IPS-15b (cell line): ENCODE measurements at regions not wholly inside any gene's neighbourhood (a gene's known extent, or its start where the extent isn't known, plus 50 kb on each side); places are given as distances from the start of the nearest gene placed in this dataset.

Experiments
- H3K27me3 ChIP-seq: one replicate; pipeline ENCODE4 v1.6.1; 2013; ENCODE audit warnings: low read length; ENCODE audit not compliant: control insufficient read depth, insufficient read depth
- H3K36me3 ChIP-seq: one replicate; pipeline ENCODE4 v1.6.1; 2013; ENCODE audit warnings: low read length; ENCODE audit not compliant: control insufficient read depth, insufficient read depth
- H3K4me1 ChIP-seq: one replicate; pipeline ENCODE4 v1.6.1; 2013; ENCODE audit warnings: mild to moderate bottlenecking, low read length; ENCODE audit not compliant: control insufficient read depth, insufficient read depth
- H3K4me3 ChIP-seq: one replicate; pipeline ENCODE4 v1.5.1; 2013; ENCODE audit warnings: low read depth, low read length
- H3K9ac ChIP-seq: one replicate; pipeline ENCODE4 v1.6.1; 2013; ENCODE audit warnings: low read depth, mild to moderate bottlenecking, low read length
- H3K9me3 ChIP-seq: one replicate; pipeline ENCODE4 v1.6.1; 2013; ENCODE audit warnings: mild to moderate bottlenecking, low read length; ENCODE audit not compliant: control insufficient read depth, insufficient read depth

DNA sequence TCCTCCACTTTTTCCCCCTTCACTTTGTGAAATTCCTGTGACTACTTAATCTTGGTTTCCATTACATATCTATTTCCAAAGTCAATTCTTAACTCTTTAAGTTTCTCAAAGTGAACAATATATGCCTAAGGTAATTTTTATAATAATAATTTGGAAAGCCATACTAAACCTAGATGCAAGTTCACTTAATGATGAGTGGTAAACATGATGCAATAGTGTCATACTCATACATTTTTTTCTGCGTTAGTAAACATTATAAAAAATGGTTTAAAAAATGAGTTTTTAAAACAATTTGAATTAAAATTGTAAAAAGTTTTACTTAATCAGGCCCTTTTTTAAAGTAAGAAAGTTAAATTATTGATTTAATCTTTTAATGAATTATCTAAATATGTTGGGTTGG, 659.4 kb upstream of the FZD8 start:
- Histone ChIP-seq H3K27me3 (no peaks in the 10 kb centered on the region), H3K9ac (no peak overlapping the region), H3K36me3 (no peaks in the 10 kb centered on the region), H3K4me1 (no peaks in the 10 kb centered on the region), H3K4me3 (no peak overlapping the region), H3K9me3 (no peaks in the 10 kb centered on the region)

DNA sequence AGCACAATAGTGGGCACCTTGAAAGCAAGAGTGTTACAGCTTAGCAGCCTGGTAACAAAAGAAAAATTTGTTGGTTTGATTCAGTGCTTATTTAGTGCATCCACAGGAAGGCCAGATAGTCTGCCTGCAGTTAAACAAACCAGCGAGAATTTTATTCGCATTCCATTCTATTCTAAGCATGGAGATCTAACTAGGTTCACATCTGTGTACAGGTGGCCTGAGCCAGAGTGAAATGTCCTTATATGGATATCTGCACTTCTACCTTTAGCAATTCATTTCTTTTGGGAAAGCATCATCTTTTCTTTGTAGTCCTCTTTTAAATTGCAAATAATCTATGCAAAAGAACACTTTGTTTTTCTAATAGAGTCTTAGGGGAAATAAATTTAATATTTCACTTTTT, 659.0 kb upstream of the FZD8 start:
- H3K9me3 ChIP-seq = no peaks in the 10 kb centered on the region
- H3K27me3 ChIP-seq = no peaks in the 10 kb centered on the region
- H3K4me3 ChIP-seq = no peak overlapping the region
- no peak overlapping the region for H3K9ac ChIP-seq
- H3K4me1 ChIP-seq = no peaks in the 10 kb centered on the region
- no peaks in the 10 kb centered on the region for H3K36me3 ChIP-seq

DNA sequence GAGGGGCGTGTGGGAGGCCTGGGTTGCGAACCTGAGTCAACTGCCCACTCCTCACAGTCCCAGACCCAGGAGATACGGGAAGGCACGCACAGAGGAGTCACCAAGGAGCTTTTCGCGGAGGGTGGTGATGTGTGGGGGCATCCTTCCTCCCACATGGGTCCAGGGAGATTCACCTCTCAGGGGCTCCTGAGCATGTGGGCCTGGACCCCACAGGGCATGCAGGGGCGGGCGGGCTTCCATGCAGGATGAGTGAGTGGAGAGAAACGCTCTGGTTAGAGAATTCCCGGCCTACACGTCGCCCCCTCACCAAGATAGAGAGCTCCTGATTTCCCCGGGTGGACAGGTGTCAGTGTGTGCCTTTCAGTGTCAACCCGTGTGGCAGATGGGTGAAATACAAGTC, 641.7 kb upstream of the FZD8 start:
- Histone ChIP-seq H3K4me1 (no peaks in the 10 kb centered on the region), H3K27me3 (no peaks in the 10 kb centered on the region), H3K4me3 (no peak overlapping the region), H3K9ac (no peak overlapping the region), H3K9me3 (no peaks in the 10 kb centered on the region), H3K36me3 (no peaks in the 10 kb centered on the region)

DNA sequence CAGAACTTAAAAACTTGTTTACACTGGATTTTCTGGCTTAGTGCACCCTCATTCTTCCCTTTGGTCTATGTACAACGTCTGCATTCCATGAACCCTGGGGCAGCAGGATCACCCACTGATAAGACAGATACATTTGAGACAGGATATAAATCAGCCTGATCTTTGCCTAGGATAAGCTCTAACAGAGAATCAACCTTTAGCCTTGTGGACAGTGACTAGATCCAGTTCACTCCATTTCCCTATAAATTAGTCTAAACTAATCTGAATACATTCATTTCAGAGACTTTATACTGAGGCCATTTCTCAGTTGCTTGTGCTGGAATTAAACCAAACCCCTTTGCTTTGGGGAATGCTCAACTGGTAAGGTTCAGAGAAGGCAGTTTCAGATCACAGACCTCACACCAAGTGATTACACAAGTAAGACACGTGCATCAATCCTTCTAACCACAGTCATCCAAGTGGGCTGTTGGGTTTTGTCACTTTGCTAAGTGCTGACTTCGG, 639.8 kb upstream of the FZD8 start:
- Histone ChIP-seq H3K27me3 (no peaks in the 10 kb centered on the region), H3K9ac (no peak overlapping the region), H3K4me3 (no peak overlapping the region), H3K4me1 (no peaks in the 10 kb centered on the region), H3K9me3 (no peaks in the 10 kb centered on the region), H3K36me3 (no peaks in the 10 kb centered on the region)

DNA sequence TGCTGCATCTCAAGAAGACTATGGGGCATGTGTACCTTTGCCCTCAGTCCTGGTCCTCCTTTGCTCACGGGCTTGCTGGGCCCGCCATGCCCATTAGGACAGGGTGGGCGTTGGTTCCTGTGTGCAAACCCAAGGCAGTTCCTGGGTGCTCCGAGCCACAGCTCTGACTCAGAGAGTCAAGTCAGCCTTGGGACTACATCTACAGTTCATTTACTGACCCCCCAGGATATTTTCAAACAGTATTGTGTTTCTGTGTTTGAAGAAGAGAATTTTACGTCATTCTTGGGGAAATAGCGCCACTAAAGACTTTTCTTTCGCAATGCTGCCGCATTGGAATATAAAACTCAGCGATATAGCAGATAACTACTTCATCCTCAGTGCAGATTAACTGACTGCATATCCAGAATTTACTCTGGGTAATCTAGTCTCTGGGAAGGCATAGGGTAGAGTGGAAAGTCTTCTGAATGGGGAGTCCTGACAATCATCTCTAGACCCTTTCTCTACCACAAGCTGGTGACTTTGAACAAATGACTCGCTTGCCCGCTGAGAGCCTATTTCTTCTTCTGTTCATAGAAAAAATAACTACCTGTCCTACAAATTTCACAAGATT, 638.9 kb upstream of the FZD8 start:
- no peaks in the 10 kb centered on the region for H3K36me3 ChIP-seq
- no peaks in the 10 kb centered on the region for H3K9me3 ChIP-seq
- H3K4me3 ChIP-seq = no peak overlapping the region
- H3K4me1 ChIP-seq = no peaks in the 10 kb centered on the region
- no peaks in the 10 kb centered on the region for H3K27me3 ChIP-seq
- H3K9ac ChIP-seq = no peak overlapping the region

DNA sequence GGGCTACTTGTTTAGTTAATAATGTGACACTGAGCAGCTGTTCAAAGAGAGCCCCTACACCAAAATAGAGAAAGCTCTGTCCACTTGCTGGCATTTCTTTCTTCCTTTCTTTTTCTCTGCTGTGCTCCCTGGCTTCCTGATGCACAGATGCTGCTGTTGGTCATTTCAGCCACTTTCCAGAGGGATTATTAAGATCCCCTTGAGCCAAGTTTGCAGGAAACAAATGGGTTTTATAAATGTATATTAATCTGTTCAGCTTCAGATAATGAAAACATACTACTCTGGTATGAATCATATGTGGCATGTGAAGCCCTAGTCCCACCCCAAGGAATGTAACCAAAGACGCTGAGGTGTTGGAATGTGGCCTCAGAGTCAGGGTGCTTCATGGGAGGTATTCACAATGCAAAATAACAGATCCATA, 638.2 kb upstream of the FZD8 start:
- H3K4me1 ChIP-seq = no peaks in the 10 kb centered on the region
- no peak overlapping the region for H3K4me3 ChIP-seq
- no peak overlapping the region for H3K9ac ChIP-seq
- no peaks in the 10 kb centered on the region for H3K27me3 ChIP-seq
- no peaks in the 10 kb centered on the region for H3K36me3 ChIP-seq
- H3K9me3 ChIP-seq = no peaks in the 10 kb centered on the region

DNA sequence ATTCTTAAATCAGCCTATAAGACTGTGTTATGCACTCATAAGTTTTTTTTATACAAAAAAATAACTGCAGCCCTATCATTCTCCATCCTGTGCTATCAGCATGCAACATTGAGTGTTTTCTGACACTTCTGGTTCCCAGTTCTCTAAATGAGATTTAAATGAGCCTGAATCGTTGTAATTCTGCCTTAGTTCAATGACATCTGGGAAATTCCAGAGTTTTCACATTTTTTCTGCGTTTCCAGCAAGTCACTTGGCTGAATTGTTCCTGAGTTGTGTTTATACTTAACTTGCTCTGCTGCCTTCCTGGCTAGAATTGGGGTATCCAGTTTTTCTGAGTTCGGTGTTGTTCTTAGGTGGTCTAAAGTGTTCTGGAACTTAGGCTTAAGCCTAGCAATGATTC, 636.1 kb upstream of the FZD8 start:
- no peaks in the 10 kb centered on the region for H3K36me3 ChIP-seq
- no peaks in the 10 kb centered on the region for H3K9me3 ChIP-seq
- no peaks in the 10 kb centered on the region for H3K4me1 ChIP-seq
- H3K4me3 ChIP-seq = no peak overlapping the region
- H3K27me3 ChIP-seq = no peaks in the 10 kb centered on the region
- H3K9ac ChIP-seq = no peak overlapping the region

DNA sequence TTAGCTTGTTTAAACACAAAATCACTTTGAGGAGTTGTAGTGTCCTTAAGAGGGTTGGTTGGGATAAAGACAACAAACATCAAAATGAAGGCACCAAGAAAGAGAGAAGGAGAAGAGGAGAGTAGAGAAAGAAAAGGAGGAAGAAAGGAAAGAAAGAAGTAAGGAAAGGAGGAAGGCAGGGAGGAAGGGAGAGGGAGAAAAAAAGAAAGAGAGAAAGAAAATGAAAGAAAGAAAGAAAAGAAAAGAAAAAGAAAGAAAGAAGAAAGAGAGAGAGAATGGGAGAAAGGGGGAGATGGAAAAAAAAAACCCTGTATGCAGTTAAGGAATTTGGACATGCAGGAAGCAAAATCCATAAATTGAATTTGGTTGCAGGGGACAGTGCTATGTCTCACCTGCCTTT, 635.4 kb upstream of the FZD8 start:
- no peaks in the 10 kb centered on the region for H3K27me3 ChIP-seq
- no peaks in the 10 kb centered on the region for H3K9me3 ChIP-seq

DNA sequence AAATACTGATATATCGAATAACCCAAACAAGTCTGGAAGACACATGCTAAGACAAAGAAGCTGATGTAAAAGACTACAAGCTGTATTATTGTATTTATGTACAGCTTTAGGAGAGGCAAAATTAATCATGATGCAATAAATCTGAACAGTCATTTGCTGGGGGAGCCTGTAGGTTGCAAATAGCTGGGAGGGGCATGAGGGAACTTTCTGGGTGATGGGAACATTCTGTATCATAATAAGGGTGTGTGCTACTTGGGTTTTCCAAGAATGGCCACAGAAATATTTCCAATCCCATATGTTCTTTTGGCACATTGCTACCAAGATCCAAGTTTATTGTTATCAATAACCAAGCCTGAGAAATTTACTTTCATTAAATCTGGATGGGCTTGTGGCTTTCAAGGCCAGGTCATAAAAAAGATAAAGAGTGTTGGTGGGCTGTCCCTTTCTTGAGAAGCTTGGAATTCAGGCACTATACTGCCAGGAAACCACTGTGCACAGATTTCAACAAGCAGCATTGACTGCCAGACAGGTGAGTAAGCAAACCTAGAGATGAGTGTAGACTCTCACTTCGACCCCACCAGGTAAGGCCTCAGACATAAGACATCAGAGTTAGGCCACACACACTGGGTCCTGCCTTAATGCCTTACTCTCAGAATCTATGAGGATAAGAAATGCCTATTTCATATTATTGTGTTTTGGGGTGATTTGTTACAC, 629.7 kb upstream of the FZD8 start:
- Histone ChIP-seq H3K9me3 (no peaks in the 10 kb centered on the region), H3K27me3 (no peaks in the 10 kb centered on the region), H3K4me1 (no peaks in the 10 kb centered on the region), H3K36me3 (no peaks in the 10 kb centered on the region), H3K4me3 (no peak overlapping the region), H3K9ac (no peak overlapping the region)

More for the DNA sequence above, 635.4 kb upstream of the FZD8 start:
- Histone ChIP-seq H3K4me3 (no peak overlapping the region), H3K4me1 (no peaks in the 10 kb centered on the region), H3K36me3 (no peaks in the 10 kb centered on the region), H3K9ac (no peak overlapping the region)

DNA sequence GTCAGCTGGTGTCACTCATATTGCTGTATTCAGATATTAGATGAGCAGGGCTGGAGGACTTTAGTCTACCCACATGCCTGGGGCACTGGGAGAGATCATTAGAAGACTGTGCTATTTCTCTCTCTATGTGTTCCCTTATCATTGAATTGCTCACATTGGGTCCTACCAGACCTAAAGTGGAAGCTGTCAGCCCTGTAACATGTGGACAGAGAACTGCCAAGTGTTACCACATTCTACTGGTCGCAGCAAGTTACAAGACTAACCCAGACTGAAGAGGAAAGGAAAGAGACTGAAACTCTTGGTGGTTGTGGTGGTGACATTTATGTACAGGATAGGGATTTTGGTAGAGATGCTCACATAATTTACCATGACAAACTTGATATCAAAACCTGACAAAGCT, 627.1 kb upstream of the FZD8 start:
- H3K9ac ChIP-seq = no peak overlapping the region
- H3K9me3 ChIP-seq = no peaks in the 10 kb centered on the region
- no peaks in the 10 kb centered on the region for H3K4me1 ChIP-seq
- no peak overlapping the region for H3K4me3 ChIP-seq
- no peaks in the 10 kb centered on the region for H3K27me3 ChIP-seq
- H3K36me3 ChIP-seq = no peaks in the 10 kb centered on the region

DNA sequence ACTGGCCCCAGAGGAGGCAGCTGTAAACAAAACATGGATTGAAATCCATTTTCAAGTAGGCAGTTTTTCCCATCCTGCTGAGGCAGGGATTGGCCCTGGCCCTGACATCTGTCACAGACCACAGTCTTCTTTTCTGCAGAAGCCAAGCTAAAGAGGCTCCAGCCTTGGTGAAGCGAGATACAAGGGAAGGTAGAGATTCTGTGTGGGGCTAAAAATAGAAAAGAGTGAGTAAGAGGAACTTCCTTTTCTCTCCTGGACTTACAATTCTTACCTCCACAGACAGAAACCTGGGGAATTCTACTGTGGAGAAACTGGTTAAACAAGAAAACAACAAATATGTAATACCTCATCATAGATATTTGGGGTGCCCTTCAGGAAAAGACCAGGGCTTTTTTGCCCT, 624.8 kb upstream of the FZD8 start:
- Histone ChIP-seq H3K9ac (no peak overlapping the region), H3K9me3 (no peaks in the 10 kb centered on the region), H3K27me3 (no peaks in the 10 kb centered on the region), H3K36me3 (no peaks in the 10 kb centered on the region), H3K4me3 (no peak overlapping the region), H3K4me1 (no peaks in the 10 kb centered on the region)

DNA sequence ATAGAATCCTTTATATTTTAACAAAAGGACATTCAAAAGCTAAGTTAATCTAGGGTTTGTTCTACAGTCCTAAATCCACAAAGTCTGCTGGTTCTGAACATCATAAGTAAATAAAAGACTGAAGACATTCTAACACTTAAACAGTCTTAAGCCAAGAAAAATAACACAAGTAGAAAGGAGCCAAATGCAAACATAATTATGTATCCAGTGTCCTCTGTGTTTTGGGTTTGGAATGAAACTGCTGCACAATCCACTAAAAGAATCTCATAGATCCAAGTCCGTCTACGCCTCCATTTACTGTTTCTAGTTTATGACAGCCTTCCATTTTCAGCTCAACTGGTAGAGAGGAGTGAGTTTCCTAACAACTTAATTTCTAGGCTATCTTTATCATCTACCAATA, 623.6 kb upstream of the FZD8 start:
- H3K9ac ChIP-seq = no peak overlapping the region
- H3K4me1 ChIP-seq = no peaks in the 10 kb centered on the region
- no peak overlapping the region for H3K4me3 ChIP-seq
- H3K9me3 ChIP-seq = no peaks in the 10 kb centered on the region
- H3K36me3 ChIP-seq = no peaks in the 10 kb centered on the region
- no peaks in the 10 kb centered on the region for H3K27me3 ChIP-seq
